H9 (cell line): ENCODE measurements at regions not wholly inside any gene's neighbourhood (a gene's known extent, or its start where the extent isn't known, plus 50 kb on each side); places are given as distances from the start of the nearest gene placed in this dataset.
A peak's percentile ranks its signal among the peaks of the same experiment; 100 is the strongest.

Experiments
- DNase-seq: peaks from one replicate; pipeline ENCODE4 v3.0.0-alpha.2; 2017
- H2AFZ ChIP-seq: one replicate; pipeline ENCODE4 v1.6.1; 2013; ENCODE audit warnings: mild to moderate bottlenecking, low read length, control low read depth, moderate library complexity
- H2AK5ac ChIP-seq: 2 replicates; pipeline ENCODE4 v1.6.1; 2013; ENCODE audit warnings: low read length, control low read depth, mixed read lengths; ENCODE audit not compliant: insufficient read length
- H2BK120ac ChIP-seq: one replicate; pipeline ENCODE4 v1.6.1; 2013; ENCODE audit warnings: low read depth, mild to moderate bottlenecking, low read length, control low read depth, inconsistent platforms; ENCODE audit not compliant: poor library complexity, severe bottlenecking
- H2BK12ac ChIP-seq: 2 replicates; pipeline ENCODE4 v1.6.1; 2013; ENCODE audit warnings: low read length, control low read depth, mixed read lengths, low read depth; ENCODE audit not compliant: insufficient read length
- H2BK15ac ChIP-seq: 2 replicates; pipeline ENCODE4 v1.6.1; 2013; ENCODE audit warnings: low read depth, low read length, control low read depth
- H2BK20ac ChIP-seq: one replicate; pipeline ENCODE4 v1.6.1; 2013; ENCODE audit warnings: low read depth, mild to moderate bottlenecking, low read length, control low read depth, inconsistent platforms; ENCODE audit not compliant: poor library complexity, severe bottlenecking
- H2BK5ac ChIP-seq: 2 replicates; pipeline ENCODE4 v1.6.1; 2013; ENCODE audit warnings: low read length, control low read depth, mixed read lengths; ENCODE audit not compliant: insufficient read length
- H3K14ac ChIP-seq: 2 replicates; pipeline ENCODE4 v1.6.1; 2013; ENCODE audit warnings: low read length, control low read depth; ENCODE audit not compliant: insufficient read depth
- H3K18ac ChIP-seq: 2 replicates; pipeline ENCODE4 v1.6.1; 2013; ENCODE audit warnings: low read depth, mild to moderate bottlenecking, mixed read lengths, low read length, control low read depth; ENCODE audit not compliant: insufficient read length
- H3K23ac ChIP-seq: 2 replicates; pipeline ENCODE4 v1.6.1; 2013; ENCODE audit warnings: low read length, control low read depth, mixed read lengths, low read depth; ENCODE audit not compliant: insufficient read length
- H3K23me2 ChIP-seq: 2 replicates; pipeline ENCODE4 v1.6.1; 2013; ENCODE audit warnings: low read depth, mild to moderate bottlenecking, mixed read lengths, low read length, control low read depth; ENCODE audit not compliant: insufficient read length, poor library complexity, severe bottlenecking
- H3K27ac ChIP-seq: 2 replicates; pipeline ENCODE4 v1.5.1; 2013; ENCODE audit warnings: low read length, control low read depth, mixed read lengths, low read depth; ENCODE audit not compliant: insufficient read length
- H3K27me3 ChIP-seq: 2 replicates; pipeline ENCODE4 v1.6.1; 2013; ENCODE audit warnings: low read length, control low read depth, inconsistent platforms; ENCODE audit not compliant: insufficient read depth
- H3K4ac ChIP-seq: 2 replicates; pipeline ENCODE4 v1.6.1; 2013; ENCODE audit warnings: low read depth, mild to moderate bottlenecking, control low read depth, inconsistent platforms, low read length, moderate library complexity
- H3K4me1 ChIP-seq: 2 replicates; pipeline ENCODE4 v1.6.1; 2013; ENCODE audit warnings: low read length, control low read depth, inconsistent platforms; ENCODE audit not compliant: insufficient read depth
- H3K4me2 ChIP-seq: 2 replicates; pipeline ENCODE4 v1.6.1; 2013; ENCODE audit warnings: low read length, control low read depth, mixed read lengths; ENCODE audit not compliant: insufficient read length, insufficient read depth
- H3K56ac ChIP-seq: 2 replicates; pipeline ENCODE4 v1.6.1; 2013; ENCODE audit warnings: low read depth, mild to moderate bottlenecking, mixed read lengths, low read length, control low read depth; ENCODE audit not compliant: insufficient read length
- H3K79me1 ChIP-seq: 2 replicates; pipeline ENCODE4 v1.6.1; 2013; ENCODE audit warnings: low read depth, mild to moderate bottlenecking, moderate library complexity, low read length, control low read depth, inconsistent platforms; ENCODE audit not compliant: insufficient read depth, poor library complexity, severe bottlenecking
- H3K79me2 ChIP-seq: 2 replicates; pipeline ENCODE4 v1.6.1; 2013; ENCODE audit warnings: low read length, control low read depth, inconsistent platforms; ENCODE audit not compliant: insufficient read depth
- H3K9ac ChIP-seq: 2 replicates; pipeline ENCODE4 v1.6.1; 2013; ENCODE audit warnings: low read length, control low read depth, mixed read lengths; ENCODE audit not compliant: insufficient read length; ENCODE audit errors: extremely low read depth
- H3K9me3 ChIP-seq: one replicate; pipeline ENCODE4 v1.6.1; 2013; ENCODE audit warnings: low read depth, low read length, inconsistent platforms; ENCODE audit not compliant: control insufficient read depth
- H3T11ph ChIP-seq: one replicate; pipeline ENCODE4 v1.6.1; 2013; ENCODE audit warnings: mild to moderate bottlenecking, low read length, control low read depth, inconsistent platforms
- H4K20me1 ChIP-seq: one replicate; pipeline ENCODE4 v1.6.1; 2013; ENCODE audit not compliant: control insufficient read depth, insufficient read length, insufficient read depth
- H4K5ac ChIP-seq: 2 replicates; pipeline ENCODE4 v1.6.1; 2013; ENCODE audit warnings: low read depth, mild to moderate bottlenecking, mixed read lengths, low read length, control low read depth; ENCODE audit not compliant: insufficient read length
- H4K8ac ChIP-seq: replicated peaks from 2 replicates; pipeline ENCODE4 v1.6.1; 2013; ENCODE audit warnings: low read length, control low read depth, mixed read lengths, low read depth; ENCODE audit not compliant: insufficient read length
- H4K91ac ChIP-seq: 2 replicates; pipeline ENCODE4 v1.6.1; 2013; ENCODE audit warnings: low read depth, mild to moderate bottlenecking, moderate library complexity, mixed read lengths, low read length, control low read depth; ENCODE audit not compliant: insufficient read length
- H3K27ac Mint-ChIP-seq, 3 experiments: 2 replicates in 2 of 3; 3 replicates in 1 of 3; pipeline ENCODE4 v1.8.0; 2020 to 2021; ENCODE audit warnings: mixed read lengths in 3 of 3, mild to moderate bottlenecking in 1 of 3, moderate library complexity in 1 of 3
- H3K27me3 Mint-ChIP-seq: 2 replicates; pipeline ENCODE4 v1.8.0; 2021; ENCODE audit warnings: low read depth, mild to moderate bottlenecking, moderate library complexity, mixed read lengths
- H3K36me3 Mint-ChIP-seq, 3 experiments: 2 replicates in 2 of 3; 3 replicates in 1 of 3; pipeline ENCODE4 v1.8.0; 2020 to 2021; ENCODE audit warnings: low read depth in 3 of 3, mixed read lengths in 3 of 3; ENCODE audit not compliant: insufficient read depth in 1 of 3
- H3K4me1 Mint-ChIP-seq, 2 experiments: 2 replicates each; pipeline ENCODE4 v1.8.0; 2020; ENCODE audit warnings: mixed read lengths in 2 of 2
- H3K4me3 Mint-ChIP-seq, 2 experiments: 2 replicates in 1 of 2; 3 replicates in 1 of 2; pipeline ENCODE4 v1.8.0; 2020 to 2021; ENCODE audit warnings: mild to moderate bottlenecking in 2 of 2, mixed read lengths in 2 of 2, moderate library complexity in 1 of 2
- H3K9me3 Mint-ChIP-seq, 2 experiments: 2 replicates in 1 of 2; 3 replicates in 1 of 2; pipeline ENCODE4 v1.8.0; 2020; ENCODE audit warnings: mild to moderate bottlenecking in 2 of 2, mixed read lengths in 2 of 2, moderate library complexity in 1 of 2
- WGBS: extraction: QIAGEN DNeasy Blood & Tissue Kit; methylation state at CpG from one replicate; pipeline ENCODE4 v1.1.7; 2013; ENCODE audit warnings: missing lambda C conversion rate, low lambda C conversion rate, mixed read lengths; ENCODE audit not compliant: insufficient read length; ENCODE audit errors: extremely low coverage; 5-methylcytosine and 5-hydroxymethylcytosine counted together
- TF ChIP-seq, protein P1 (sequence below): fragments of 200-600 bp; sonication (generic); conservative IDR thresholded peaks from 3 replicates; pipeline ENCODE4 v1.8.0; 2021; ENCODE audit warnings: antibody characterized with exemption, mild to moderate bottlenecking

DNA sequence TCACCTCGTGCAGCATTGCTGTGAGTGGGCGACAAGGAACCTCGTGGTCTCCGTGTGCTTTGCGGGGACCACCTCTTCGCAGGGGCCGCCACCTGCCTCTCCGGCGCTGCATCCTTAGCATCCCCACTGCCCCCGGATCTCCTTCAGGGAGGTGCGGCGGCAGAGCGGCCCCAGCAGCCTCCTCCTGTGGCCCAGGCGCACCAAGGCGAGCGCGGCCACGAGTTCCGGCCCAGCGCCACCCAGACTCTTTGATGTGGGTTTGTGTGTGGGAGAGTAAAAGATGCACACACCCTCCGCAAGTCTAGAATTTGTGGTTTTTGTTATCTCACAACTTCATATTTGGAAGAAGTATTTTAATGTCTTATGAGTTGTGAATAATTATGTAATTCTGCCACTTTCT lies 118.8 kb upstream of the DIO3 start:
- Histone ChIP-seq H3T11ph (no peak overlapping the region), H3K9me3 (no peaks in the 10 kb centered on the region), H3K23me2 (no peaks in the 10 kb centered on the region), H2BK5ac (no peak overlapping the region), H4K20me1 (no peaks in the 10 kb centered on the region), H4K5ac (no peak overlapping the region), H3K4ac (no peak overlapping the region), H2BK120ac (no peak overlapping the region), H4K8ac (no peak overlapping the region), H2BK15ac (no peak overlapping the region), H3K79me1 (no peaks in the 10 kb centered on the region), H3K4me1 (no peaks in the 10 kb centered on the region), H3K56ac (no peak overlapping the region), H4K91ac (no peak overlapping the region), H3K14ac (no peak overlapping the region; the same call in 1 of the 2 replicates), H3K27ac (no peak overlapping the region), H3K18ac (no peak overlapping the region), H3K9ac (no peak overlapping the region), H2BK12ac (no peak overlapping the region), H3K4me2 (no peak overlapping the region), H2BK20ac (no peak overlapping the region), H2AFZ (no peak overlapping the region), H3K27me3 (no peaks in the 10 kb centered on the region), H3K23ac (no peak overlapping the region), H3K79me2 (no peaks in the 10 kb centered on the region), H2AK5ac (no peak overlapping the region)
- H3K27ac Mint-ChIP-seq = peak overlapping the region in 1 of 3 experiments; percentile 57; a peak in 1 of 7 replicates
- peaks cover 0 to 4% of the 10 kb centered on the region in 2 experiments; a peak in 1 of 4 replicates for H3K4me1 Mint-ChIP-seq
- no CpG with 5 or more reads among the region's 21 CpGs for WGBS
- H3K9me3 Mint-ChIP-seq = no peaks in the 10 kb centered on the region
- DNase-seq = no peak
- TF ChIP-seq, protein P1, sequence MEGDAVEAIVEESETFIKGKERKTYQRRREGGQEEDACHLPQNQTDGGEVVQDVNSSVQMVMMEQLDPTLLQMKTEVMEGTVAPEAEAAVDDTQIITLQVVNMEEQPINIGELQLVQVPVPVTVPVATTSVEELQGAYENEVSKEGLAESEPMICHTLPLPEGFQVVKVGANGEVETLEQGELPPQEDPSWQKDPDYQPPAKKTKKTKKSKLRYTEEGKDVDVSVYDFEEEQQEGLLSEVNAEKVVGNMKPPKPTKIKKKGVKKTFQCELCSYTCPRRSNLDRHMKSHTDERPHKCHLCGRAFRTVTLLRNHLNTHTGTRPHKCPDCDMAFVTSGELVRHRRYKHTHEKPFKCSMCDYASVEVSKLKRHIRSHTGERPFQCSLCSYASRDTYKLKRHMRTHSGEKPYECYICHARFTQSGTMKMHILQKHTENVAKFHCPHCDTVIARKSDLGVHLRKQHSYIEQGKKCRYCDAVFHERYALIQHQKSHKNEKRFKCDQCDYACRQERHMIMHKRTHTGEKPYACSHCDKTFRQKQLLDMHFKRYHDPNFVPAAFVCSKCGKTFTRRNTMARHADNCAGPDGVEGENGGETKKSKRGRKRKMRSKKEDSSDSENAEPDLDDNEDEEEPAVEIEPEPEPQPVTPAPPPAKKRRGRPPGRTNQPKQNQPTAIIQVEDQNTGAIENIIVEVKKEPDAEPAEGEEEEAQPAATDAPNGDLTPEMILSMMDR = no peak
- no peaks in the 10 kb centered on the region for H3K36me3 Mint-ChIP-seq
- peaks cover 17% of the 10 kb centered on the region for H3K27me3 Mint-ChIP-seq
- H3K4me3 Mint-ChIP-seq = no peak overlapping the region
